Ecto neural progenitor cell (in vitro differentiated cells): ENCODE measurements at regions not wholly inside any gene's neighbourhood (a gene's known extent, or its start where the extent isn't known, plus 50 kb on each side); places are given as distances from the start of the nearest gene placed in this dataset.
"Not testable (repeated sequence)": the region's sequence is repeated elsewhere in the genome, so short reads cannot be mapped to it uniquely, and the experiment has no call there.

Experiments used
- DNase-seq: peaks from one replicate; pipeline ENCODE4 v3.0.0-alpha.2; 2018; ENCODE audit warnings: low spot score

DNA sequence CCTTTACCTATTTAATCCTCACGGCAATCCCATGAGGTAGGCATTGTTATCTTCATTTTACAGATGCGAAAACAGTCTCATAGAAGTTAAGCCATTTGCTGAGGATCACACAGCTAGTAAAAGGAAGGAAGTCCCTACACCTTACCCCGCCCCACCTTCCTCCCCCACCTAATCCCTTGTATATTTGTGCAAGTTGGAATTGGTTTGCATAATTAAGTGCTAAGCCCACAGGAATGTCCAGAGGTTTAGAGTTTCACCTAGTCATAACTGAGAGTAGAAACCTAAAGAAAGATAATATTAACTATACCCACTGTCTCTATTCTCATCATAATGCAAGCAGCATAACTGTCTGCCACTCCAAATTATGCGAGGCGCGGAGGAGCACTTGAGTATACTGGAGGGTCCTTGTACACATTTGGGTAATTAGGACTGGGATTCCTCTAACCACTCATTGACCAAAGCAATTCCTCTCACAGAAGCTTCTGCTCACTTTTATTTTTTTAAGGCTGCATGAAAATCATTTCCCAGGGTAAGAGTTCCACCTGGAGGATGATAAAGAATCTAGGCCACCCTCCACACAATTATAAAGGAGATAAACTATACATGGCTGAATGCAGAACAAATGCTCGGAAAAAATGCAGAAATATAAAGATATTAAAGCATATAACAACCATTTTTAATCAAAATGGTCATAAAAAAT is 199.9 kb downstream of the FAM181B start:
- no peak for DNase-seq

DNA sequence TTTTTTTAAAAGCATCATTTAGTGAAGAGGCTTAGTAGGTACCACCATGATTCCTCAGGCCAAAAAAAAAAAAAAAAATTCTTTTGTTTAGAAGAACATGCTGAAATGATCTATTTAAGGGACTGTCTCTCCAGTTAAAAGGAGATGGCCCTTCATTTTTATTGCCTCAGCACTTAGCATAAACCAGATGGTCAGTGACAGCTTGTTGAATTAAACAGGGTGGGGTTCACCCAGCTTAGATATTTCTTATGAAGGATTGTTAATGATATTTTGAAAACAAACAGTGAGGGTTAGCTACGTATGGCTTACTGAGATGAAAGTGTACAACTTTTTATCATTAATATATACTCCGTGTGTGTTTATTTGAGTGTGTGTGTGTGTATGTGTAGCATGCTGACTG is 203.7 kb downstream of the FAM181B start:
- no peak for DNase-seq

DNA sequence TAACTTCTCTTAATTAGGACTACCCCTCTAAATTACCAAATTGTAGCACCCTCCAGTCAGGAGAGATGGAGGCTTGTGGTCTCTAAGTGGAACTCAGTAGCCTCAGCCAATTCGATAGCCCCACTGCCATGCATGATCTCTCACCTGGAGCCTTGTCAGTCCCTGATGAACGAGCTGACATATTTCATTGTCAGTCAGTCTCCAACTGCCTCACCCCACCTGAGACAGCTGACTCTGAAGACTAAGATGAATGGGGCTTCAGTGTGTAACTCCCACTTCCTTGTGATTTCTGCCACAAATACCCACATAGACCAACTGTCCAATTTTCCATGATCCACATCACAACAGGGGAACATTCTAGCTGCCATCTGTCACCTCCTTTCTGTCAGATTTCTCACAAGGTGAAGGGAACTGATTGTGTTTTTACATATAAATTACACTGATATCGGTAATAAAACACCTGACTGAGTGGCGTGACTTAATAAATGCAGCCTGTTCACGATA is 206.5 kb downstream of the FAM181B start:
- DNase-seq: no peak

DNA sequence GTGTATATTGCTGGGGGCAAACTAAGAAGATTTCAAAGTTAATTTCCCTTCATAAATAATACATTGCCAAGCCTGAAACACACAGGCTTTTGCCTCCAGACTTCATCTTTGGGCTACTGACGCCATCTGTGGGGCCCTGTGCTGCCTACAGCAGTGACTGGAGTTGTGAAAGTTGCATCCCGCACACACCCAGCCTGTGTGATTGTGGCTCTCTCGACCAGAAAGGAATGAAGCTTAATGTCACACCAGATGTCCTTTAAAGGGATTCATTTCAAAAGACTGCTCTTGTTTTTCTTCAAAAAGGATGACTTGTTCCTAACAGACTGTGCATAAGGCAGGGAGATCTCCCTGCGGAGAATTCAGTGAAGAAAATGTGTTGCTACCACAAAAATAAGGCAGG is 210.5 kb downstream of the FAM181B start:
- peak; percentile 59 for DNase-seq

DNA sequence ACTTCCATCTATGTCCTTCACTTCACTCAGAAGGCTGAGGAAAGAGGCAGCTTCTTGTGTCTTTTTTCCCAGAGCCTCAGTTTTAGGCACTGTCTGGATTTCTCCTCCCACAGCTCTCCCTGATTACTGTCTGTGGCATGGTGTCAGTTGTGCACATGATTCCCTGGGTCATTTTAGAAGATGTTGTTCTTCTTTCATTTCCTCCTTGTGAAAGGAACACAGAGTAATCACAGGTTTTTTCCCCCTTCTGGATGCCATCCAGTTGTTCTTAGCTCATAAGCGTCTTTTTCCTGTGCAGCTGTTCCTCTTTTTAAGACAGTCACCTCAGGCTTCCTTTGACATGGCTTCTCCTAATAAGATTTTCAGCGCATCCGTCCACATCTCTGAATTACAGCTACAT is 212.2 kb downstream of the FAM181B start:
- DNase-seq: no peak

DNA sequence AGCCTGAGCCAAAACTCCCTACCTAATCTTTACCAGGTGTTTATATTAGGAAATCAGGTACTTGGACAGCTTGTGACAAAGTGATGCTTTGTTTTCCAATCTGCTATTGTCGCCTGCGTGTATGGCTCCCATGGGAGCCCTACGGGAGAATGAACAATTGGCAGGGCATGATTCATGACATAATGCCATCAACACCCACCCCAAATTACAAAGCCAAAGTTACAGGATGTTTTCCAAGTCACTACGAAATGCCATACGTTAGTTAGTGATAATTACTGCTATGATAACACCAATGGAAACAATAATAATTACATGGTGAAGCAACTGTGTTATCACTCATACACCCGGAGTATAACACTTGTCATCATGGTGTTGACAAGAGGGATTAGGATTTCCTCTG is 226.4 kb downstream of the FAM181B start:
- no peak for DNase-seq

DNA sequence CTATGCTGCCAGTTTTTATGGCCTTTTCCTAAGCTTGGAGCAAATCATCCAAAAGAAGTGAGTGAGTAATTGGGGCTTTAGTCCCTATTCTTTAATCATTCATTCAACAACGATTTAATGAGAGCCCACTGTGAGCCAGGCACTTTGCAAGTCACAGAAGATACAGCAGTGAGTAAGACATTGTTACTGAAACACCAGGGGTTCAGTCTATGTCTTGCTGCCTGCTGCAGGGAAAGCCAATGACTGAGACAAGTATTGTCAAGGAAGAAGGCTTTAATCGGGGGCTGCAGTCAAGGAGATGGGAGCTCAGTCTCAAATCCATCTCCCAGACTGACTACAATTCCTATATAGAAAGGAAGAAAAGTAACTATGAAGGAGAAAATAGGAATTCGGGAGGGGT is 228.3 kb downstream of the FAM181B start:
- no peak for DNase-seq

DNA sequence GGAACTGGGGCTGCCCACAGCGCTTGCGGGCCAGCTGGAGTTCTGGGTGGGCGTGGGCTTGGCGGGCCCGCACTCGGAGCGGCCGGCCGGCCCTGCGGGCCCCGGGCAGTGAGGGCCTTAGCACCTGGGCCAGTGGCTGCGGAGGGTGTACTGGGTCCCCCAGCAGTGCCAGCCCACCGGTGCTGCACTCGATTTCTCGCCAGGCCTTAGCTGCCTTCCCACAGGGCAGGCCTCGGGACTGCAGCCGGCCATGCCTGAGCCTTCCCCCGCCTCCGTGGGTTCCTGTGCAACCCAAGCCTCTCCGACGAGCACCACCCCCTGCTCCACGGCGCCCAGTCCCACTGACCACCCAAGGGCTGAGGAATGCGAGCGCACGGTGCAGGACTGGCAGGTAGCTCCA is 232.5 kb downstream of the FAM181B start:
- DNase-seq: not testable (repeated sequence)

DNA sequence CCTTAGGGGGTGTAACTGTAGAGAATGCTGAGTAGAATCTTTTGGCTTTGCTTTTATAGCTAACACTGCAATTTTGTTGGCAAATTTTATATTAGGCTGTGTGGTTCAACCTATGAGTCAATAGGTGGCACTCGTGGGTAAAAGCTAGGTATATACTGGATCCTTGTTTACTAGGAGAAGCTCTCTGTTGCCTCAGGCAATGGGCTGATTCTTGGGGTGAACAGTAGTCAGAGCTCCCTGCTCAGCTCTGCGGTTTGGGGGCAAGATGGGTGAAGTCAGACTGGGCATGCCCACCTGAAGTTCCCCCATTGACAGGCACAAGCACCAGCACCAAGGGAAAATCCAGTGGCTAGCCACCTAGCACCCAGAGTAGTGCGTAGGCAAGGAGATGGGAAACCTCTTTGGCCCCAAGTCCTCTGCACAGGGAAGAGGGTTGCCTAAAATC is 238.7 kb downstream of the FAM181B start:
- peak; percentile 49 for DNase-seq

DNA sequence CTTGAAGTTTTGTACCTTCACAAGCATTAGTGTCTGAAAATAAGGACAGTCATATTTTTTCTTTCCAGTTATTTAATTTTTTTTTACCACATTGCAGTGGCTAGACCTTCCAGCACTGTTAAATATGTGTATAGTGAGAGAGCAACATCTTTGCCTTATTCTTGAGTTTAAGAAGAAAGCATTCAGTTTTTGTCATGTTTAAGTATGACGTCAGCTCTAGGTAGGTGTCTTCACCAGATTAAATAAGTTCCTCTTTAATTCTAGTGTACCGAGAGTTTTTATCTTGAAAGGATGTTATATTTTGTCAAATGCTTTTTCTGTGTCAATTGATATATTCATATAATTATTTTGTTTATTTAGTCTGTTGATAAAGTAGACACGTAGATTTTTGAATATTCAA is 258.8 kb downstream of the FAM181B start:
- no peak for DNase-seq

DNA sequence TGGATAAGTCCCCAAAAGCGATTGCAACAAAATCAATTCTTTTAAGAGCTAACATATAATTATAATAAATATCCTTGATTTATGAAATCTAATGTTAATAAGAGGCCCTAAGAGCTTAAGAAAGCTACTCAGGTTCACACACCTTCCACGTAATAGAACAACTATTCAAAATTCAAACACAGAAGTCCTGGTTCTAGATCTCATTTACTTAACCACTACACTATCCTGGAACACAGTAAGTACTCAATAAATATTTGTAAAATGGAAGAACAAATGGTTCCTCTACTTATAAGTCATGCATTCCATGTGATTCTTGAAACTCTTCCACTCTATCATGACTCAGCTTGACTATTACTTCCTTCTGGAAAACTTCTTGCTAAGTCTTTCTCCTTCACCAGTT is 268.2 kb downstream of the FAM181B start:
- no peak for DNase-seq

DNA sequence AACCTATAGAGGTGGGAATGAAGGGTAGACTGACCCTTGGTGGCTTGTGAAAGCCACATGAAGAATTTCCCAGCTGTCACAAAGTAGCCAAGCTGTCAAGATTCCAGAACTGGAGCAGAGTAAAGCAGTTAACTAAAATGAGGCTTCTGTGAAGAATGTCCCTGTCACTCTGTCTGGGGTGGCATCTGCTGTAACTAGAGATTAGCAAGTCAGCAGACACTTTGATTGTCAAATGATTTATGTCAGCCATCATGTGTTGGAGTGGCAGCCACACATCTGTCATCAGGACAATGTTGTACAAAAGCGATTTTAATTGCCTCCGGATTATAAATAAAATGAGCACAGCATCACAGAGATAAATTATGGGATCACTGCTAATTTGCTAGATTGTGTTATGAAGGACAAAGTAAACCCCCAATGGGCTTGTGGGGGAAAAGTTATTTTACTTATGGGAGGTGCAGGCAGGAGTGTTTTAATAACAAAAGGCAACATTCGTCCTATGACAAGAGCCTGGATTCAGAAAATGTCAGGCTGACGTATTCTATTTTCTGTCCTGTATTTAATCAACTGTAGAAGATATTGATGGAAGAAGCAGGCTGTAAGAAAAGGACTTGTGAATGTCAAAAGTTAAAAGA is 270.9 kb downstream of the FAM181B start:
- DNase-seq: no peak

DNA sequence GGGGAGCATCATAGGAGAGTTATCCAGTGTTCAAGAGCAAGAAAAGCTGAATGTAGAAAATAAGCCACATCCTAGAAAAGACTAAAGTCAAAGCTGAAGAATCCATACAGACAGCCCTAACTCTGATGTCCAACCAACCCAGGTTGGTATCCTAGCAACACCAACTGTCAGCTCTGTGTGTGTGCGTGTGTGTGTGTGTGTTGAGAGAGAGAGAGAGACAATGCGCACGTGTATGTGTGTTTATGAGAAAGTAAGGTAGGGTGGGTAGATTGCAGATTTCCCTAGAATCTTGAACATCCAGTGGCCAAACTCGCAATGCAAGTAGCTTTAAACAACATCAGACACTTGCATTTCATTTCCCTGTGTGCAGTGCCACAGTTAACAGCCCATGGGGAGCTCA is 274.9 kb downstream of the FAM181B start:
- peak; percentile 56 for DNase-seq

DNA sequence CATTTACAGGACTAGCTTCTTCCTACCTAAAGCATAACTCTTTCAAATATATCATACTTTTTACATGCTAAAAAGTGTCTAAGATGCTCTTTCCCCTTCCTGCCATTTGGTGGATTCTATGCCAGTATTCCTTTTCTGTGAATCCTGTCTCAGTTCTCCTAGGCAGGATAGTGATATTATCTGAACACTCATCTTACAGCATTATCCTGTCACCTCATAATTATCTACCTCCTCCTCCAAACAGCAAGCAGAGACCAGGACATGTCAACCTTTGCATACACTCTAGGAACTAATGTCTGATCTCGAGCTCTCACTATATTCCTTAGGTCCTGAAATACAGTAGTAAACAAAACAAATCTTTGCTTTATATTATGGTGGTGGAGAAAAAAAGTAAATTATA is 275.5 kb downstream of the FAM181B start:
- DNase-seq: no peak

DNA sequence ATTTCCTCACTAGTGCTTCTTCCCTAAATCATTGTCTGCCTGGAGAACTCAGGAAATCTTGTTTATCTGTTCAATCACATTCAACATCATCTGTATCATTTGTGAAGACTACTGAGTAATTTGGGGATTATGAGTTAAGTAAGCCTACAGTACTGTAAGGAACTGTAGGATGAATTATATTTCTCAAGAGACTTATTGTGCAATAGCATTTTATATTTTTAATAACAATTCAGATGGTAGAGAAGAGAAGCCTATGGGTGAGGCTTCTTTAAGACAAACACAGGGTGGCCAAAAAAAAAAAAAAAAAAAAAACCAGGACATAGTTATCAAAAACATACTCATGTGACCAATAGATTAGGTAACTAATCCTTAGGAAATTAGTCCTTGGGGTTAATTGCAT is 282.7 kb downstream of the FAM181B start:
- no peak for DNase-seq

DNA sequence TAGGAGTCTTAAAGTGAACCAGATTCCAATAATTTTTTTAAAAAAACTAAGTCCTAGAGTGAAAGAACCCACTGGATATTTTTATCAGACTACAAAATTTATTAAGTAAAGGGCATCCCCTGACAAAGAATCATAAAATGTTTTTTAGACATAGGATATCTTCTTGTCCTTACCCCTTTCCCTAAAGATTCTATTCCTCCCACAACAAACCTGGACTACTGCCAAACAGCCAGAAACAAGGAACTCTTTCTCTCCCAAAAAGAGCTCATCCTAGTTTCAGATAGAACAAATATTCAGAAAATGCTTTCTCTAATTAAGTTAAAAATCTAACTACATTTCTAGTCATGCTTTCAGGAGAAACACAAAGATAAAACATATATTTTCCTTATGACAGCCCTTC is 327.1 kb downstream of the FAM181B start:
- no peak for DNase-seq

DNA sequence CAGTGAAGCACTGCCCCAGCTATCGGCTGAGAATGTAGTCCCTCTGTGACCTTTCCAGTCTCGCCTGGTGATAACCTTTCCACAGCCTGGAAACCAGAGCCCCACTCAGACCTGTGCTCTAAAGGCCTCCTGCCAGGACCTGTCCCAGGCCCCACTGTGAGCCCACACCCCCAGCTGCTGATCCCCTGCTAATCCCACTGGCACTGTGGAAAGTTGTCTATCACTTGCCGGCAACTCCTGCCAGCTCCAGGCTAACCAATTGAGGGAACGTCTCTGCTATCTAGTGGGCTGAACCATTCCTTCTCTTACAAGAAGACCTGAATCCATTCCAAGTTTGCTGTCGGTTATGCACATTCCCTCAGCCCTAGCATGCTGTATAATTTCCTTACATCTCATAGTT is 328.2 kb downstream of the FAM181B start:
- peak; percentile 53 for DNase-seq

DNA sequence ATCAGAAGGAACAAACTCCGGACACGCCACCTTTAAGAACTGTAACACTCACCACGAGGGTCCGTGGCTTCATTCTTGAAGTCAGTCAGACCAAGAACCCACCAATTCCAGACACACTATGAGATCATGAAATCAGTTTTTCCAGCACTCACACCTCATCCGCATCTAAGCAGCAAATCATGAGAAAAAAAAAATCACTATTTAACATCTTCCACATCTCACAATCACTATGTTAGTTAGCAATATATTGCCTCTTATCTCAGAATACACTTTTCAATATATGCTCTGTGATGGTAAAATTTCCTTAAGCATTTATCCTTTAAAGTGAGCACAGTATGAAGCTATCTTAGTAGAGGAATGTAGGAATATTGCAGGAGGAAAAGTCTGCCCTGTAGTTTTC is 328.7 kb downstream of the FAM181B start:
- DNase-seq: no peak

DNA sequence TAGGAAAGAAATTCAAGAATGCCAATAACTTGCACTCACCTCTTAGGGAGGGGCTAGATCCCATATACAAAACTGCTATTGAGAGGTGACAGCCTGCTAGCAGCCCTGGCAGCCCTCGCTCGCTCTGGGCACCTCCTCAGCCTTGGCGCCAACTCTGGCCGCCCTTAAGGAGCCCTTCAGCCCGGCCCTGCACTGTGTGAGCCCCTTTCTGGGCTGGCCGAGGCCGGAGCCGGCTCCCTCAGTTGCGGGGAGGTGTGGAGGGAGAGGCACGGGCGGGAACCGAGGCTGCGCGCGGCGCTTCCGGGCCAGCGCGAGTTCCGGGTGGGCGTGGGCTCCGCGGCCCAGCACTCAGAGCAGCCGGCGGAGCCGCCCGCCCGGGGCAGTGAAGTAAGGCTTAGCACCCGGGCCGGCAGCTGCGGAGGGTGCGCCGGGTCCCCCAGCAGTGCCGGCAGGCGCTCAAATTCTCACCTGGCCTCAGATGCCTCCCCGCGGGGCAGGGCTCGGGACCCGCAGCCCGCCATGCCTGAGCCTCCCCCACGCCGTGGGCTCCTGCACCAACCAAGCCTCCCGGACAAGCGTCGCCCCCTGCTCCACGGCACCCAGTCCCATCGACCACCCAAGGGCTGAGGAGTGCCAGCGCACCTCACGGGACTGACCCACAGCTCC is 329.9 kb downstream of the FAM181B start:
- DNase-seq: no peak

DNA sequence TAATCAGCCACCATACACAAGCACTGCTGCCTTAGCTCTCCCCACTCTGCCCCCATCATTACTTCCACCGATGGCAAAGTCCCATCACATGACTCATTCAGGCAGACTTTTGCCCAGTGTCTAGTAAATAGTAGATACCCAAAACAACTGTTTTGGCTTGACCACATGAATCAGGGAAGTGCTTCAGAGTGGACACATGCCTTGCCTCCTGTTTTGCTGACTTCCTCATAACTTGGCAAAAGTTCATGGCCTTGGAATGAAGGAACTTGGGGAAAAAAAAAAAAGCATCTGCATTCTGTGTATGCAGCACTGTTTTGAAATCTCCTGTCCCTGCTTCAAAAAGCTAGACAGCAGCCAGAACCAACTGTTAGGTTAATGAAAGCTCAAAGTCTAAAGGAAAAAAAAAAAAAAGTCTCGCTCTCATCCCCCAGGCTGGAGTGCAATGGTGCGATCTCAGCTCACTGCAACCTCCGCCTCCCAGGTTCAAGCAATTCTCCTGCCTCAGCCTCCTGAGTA is 335.3 kb downstream of the FAM181B start:
- DNase-seq: no peak

DNA sequence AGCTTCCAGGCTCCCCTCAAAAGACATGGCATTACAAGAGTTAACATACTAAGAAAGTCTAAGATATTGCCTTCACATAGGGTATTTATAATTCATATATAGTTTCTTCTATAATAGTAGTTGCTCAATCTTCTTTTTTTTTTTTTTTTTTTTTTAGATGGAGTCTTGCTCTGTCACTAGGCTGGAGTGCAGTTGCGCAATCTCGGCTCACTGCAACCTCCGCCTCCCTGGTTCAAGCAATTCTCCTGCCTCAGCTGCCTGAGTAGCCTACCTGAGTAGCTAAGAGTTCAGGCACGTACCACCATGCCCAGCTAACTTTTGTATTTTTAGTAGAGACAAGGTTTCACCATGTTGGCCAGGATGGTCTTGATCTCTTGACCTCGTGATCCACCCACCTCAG is 337.0 kb downstream of the FAM181B start:
- DNase-seq: not testable (repeated sequence)

DNA sequence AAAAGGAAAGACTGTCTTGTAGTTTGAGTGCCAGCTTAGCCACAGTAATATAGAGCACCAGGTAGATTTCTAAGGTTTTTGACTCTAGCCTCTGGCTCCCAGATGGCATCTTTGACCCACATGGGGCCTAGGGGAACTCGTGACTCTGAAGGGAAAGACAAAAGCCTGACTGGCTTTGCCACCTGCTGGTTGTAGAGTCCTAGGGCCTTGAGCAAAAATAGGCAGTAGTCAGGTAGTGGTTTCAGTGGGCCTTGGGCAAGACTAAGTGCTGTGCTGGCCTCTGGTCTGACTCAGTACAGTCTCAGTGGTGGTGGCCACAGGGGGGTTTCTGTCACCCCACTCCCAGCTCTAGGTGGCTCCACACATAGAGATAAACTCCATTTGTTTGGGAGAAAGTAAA is 349.4 kb downstream of the FAM181B start:
- DNase-seq: no peak
